ENCODE measurements at regions not wholly inside any gene's neighbourhood (a gene's known extent, or its start where the extent isn't known, plus 50 kb on each side); places are given as distances from the start of the nearest gene placed in this dataset.
"Not testable (repeated sequence)": the region's sequence is repeated elsewhere in the genome, so short reads cannot be mapped to it uniquely, and the experiment has no call there.

DNA sequence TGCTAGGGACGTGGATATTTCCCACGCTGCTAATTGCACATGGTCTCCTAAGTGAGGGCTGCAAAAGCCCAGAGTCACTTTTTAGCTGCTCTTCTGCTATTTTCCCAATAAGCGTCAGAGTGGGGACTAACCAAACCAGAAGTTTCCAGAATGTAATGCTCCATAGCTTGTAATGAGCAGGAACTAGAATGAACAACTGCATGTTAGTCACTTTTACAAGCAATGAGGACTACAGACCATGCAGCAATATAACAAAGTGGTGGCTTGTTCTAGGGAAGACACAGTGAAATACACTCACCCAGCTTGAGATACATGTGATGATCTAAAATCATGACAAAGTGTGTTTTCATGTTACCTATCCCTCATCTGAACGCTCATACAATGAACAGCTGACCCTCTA lies 314.1 kb upstream of the SGK1 start:
- no peak for DNase-seq

DNA sequence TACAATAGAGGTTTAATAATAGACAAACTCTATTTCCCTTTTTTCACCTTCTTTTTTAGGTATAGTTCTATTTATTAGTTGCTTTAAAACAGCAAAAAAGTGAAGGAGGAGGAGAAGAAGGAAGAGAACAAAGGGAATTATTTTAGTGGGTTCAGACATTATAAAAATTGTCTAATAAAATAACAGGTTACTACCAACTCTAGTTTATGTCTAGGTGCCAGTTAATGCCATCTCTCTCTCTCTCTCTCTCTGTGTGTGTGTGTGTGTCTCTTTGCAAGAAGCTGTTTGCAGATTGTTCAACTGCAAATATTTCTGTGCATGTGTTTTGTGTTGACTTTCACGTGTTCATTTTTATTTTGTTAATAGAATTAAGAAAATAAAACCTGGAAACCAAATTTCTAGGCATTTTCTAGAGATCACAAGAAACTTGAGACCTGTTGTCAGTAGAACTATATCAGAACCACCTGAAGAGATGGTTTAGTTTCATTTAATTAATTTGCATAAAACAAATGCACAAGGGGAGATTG lies 313.5 kb upstream of the SGK1 start:
- DNase-seq: no peak

GRCh38 chr6:134630508-134631121 lies 312.7 kb upstream of the SGK1 start:
- no peak for DNase-seq

GRCh38 chr6:134628154-134628553 lies 310.2 kb upstream of the SGK1 start:
- DNase-seq: no peak

DNA sequence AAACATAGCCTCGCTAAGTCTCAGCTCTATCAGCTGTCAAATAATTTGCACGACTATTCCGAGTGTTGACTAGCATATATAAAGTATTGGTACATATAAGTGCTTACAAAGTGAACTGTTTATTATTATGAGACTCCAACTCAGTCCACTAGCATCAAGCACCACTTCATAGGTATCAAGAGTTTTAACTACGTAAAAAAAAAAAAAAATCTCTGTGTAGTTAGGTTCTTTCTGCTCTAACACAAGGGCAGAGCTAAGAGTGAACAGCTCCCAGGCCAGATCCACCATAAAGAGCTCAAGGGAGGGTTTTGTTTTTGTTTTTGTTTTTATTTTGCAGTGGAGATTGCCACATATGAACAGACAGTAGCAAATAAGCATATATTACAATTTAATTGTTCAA lies 309.8 kb upstream of the SGK1 start:
- DNase-seq: no peak

- no peak for DNase-seq
Observed at GRCh38 chr6:134626589-134626988, 308.7 kb upstream of the SGK1 start.

GRCh38 chr6:134626086-134626485 lies 308.2 kb upstream of the SGK1 start:
- no peak for DNase-seq

- DNase-seq: no peak
Observed at GRCh38 chr6:134624781-134625180, 306.9 kb upstream of the SGK1 start.

- DNase-seq: no peak
Observed at GRCh38 chr6:134623401-134623800, 305.5 kb upstream of the SGK1 start.

DNA sequence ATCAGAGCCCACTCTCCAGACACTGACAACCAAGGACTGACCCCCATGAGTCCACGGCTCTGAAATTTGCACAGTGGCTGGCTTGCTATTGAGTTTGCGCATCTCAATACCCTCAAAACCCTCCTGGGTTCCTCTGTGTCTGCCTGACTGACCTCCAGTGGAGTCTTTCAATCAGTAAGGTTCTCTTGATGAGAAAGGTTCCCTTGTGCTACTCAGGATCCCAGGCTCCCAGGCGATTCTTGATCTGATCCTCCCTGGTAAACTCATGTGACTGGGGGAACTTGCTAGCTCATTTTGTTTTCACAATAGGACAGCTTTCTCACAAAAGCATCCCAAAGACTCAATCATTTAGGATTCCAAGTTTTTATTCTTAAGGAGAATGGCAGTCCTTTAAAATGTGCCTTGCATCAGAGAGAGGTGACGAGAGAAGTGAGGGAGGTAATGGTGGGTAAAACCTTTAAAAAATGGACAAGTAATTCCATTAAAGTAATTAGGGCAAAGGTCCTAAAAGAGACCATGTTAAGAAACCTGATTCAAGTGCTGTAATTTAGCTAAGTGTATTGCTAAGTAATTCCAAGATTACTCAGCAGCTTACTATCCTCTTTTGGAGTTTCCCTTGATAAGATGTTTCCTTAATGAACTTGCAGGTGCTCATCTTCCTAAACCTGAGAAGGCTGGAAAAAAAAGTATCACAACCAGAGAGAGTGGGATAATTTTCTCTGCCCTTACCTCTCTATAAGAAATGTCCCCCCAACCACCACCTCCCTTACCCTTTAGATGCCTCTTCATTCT lies 304.7 kb upstream of the SGK1 start:
- no peak for DNase-seq

DNA sequence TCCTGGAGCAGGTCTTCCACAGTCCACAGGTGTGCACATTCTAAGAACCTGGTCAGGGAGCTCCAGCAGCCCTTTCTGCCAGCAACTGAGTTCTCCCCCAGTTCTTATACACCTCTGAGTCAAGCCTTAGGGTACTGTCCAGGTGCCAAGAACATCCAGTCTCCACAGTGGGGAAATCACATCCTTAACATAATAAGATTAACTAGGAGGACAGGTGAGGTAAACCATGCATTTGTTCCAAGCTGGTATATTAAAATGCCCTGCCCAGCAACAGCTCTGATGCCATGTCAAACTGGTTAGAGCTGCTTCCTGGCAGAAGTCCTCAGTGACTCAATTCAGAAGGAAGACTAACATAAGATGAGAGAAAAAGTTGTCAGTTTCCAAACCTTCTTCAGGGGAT lies 303.9 kb upstream of the SGK1 start:
- DNase-seq: no peak

DNA sequence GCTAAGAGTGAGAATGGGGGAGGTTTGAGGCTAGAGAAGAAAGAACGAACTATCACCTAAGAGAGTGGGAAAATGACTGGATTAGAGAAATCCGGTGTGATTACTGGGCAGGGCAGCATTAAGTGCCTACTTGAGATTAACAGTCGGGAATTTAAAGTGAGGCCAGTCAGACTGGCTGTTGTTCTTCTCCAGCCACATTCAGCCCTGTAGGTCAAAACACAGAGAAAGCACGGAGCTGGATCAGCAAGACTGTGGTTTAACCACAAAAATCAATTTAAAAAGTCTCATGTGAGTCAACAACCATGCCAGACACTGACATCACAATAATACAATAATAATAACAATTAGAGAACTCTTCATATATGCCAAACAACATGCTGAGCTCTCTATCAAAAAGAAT lies 301.9 kb upstream of the SGK1 start:
- DNase-seq: no peak

GRCh38 chr6:134619077-134619476 lies 301.2 kb upstream of the SGK1 start:
- DNase-seq: no peak

- no peak for DNase-seq
Observed at GRCh38 chr6:134614606-134615485, 296.9 kb upstream of the SGK1 start.

DNA sequence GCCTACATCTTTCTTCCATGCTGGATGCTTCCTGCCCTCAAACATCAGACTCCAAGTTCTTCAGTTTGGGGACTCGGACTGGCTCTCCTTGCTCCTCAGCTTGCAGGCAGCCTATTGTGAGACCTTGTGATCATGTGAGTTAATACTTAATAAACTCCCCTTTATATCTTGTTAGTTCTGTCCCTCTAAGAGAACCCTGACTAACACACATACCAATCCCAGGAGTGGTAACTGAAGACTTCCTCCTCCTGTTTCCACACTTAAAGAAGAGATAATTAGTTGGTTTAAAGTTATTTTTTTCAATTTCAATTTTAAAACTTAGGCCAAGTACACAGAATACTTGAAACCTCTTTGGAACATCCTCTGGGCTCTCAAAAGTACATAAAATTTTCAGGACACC lies 294.2 kb upstream of the SGK1 start:
- not testable (repeated sequence) for DNase-seq

DNA sequence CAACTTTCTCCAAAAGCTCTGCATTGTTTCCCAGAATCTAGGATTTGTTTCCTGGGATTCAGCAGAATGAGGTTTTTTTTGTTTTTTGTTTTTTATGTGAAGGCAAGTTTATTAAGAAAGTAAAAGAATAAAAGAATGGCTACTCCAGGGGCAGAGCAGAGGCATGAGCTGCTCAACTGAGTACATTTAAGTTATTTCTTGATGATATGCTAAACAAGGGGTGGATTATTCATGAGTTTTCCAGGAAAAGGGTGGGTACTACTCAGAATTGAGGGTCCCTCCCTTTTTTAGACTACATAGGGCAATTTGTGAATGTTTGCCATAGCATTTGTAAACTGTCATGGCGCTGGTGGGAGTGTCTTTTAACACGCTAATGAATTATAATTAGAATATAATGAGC lies 292.5 kb upstream of the SGK1 start:
- DNase-seq: no peak

DNA sequence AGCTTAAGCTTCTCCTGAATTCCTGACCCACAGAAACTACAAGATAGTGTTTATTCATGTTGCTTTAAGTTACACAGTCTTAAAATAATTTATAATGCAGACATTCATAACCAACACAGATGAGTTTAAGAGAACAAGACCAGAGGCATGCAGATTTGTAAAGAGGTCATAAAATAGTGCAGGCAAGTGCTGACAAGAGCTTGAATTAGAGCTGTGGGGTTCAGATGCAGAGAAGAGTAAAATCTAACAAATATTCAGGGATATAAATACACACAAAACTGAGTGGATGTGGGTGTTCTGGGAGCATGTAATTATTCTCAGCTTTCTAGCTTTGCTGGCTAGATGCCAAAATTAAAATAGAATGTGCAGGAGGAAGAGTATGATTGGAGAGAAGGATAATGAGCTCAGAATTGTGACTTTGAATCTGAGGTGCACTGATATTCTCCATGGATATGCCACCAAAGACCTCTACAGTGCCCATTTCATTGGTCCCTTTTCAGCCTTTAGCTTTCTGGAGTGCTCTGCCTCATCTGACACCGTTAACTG lies 291.9 kb upstream of the SGK1 start:
- DNase-seq: no peak

DNA sequence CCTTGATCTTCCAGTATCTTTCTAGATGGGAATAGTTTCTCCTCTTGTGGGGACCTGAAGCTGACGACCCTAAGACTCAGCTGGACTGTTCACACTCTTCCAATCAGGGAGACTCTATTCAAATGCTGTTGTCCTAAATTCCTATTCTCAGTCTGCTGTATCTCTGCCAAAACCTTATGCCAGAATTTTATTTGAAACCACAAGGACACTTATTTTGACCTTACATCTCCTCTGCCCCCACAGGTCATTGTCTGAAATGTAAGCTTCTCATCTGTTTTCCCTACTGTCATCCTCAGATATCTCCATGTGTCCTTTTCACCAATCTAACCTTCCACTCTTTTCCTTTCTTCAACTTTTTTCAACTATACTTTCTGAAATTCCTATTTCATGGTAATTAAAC lies 289.5 kb upstream of the SGK1 start:
- no peak for DNase-seq

- no peak for DNase-seq
Observed at GRCh38 chr6:134605034-134605433, 287.1 kb upstream of the SGK1 start.

DNA sequence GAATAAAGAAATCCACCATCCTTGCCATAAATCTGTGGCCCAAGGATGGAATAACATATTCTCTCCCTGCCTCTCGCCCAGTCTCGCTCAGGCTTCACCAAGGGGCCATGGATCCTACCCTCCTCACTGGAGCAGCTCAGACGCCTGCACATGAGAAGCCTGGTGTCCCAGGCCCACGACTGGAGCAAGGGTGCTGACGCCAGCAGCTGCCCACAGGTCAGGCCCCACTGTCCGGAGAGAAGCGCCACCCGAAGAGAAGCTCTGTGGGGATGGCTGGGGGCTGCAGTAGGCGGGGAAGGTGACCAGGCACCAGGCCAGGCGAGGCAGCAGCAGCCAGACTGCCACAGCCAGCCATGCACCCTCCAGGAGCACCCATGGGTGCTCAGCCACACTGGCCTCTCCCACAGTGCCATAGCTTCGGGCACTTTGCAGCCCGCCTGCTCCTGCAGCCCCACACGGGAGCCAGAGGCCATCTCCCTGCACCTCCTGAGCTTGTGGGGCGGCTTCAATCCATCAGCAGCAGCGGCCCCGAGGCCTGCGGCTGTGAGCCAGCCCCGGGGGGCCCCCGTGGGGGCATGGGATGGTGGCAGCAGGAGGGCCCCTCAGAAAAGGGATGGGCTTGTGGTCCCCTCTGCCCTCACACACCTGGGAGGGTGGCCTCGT lies 286.2 kb upstream of the SGK1 start:
- DNase-seq: no peak

DNA sequence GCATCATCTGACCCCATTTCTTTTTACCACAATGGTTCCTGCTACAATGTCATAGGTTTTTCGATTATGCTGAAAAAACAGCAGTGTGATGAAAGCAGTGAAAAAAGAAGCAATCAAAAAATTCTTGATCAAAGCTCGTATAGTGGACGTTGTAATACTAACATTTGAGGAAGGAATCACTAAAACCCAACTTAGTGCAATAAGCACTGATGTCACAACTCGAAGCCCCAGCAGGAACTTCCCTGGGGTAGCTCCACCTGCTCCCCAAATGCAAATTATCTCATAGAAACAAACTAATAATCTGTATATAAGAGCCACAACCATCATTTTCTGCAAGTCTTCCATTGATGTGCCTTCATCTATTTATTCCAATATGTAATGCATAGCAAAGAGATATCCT lies 285.6 kb upstream of the SGK1 start:
- no peak for DNase-seq

DNA sequence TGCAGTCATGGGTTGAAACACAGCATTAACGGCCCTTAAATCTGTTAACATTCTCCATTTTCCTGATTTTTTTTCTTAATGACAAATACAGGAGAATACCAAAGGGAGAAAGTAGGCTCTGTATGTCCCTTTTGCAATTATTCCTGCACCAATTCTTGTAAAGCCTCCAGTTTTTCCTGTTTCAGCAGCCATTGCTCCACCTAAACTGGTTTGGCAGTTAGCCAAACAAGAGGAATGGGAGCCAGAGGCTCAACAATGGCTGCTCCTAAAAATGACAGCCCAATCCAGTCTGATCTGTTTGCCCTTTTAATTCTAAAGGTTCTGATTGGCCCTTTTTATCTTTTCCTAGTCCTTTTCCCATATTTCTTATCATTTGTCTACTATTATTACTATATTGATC lies 284.2 kb upstream of the SGK1 start:
- no peak for DNase-seq

DNA sequence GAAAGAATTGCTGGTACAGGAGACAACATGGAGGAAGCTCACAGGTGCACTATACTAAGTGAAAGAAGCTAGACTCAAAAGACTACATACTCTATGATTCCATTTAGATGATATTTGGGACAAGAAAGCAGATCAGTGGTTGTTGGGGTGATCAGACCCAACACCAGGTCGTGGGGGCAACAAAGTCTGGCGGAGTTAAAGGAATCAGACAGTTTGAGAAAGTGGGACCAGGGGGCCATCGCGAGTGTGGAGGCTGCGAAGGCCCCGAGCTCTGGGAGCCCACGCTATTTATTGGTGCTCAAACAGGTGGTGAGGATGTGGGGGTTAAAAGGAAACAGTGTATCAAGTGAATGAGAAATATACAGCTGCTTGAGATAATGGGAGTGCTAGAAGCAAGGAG lies 282.8 kb upstream of the SGK1 start:
- DNase-seq: no peak

Data from Kasumi-1 (cell line).